Cerebellar cortex (tissue), 1 donor: ENCODE measurements at regions not wholly inside any gene's neighbourhood (a gene's known extent, or its start where the extent isn't known, plus 50 kb on each side); places are given as distances from the start of the nearest gene placed in this dataset.

Source experiments
- DNase-seq: peaks from one replicate; pipeline ENCODE4 v3.0.0-alpha.2; 2015; ENCODE audit warnings: low spot score

DNA sequence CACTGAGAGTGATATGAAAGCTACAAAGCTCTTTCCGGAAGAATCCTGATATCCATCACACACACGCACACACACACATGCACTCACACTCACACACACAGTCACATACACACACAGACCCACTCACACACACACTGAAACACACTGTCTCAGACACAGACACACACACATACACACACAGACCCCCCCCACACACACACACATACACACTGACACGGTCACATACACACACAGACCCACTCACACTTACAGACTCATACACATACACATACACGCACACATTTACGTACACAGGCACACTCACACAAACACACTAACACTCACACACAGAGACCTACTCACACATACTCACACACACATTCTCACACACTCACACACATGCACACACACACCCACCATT lies 58.6 kb downstream of the LIG4 start:
- DNase-seq = no peak

DNA sequence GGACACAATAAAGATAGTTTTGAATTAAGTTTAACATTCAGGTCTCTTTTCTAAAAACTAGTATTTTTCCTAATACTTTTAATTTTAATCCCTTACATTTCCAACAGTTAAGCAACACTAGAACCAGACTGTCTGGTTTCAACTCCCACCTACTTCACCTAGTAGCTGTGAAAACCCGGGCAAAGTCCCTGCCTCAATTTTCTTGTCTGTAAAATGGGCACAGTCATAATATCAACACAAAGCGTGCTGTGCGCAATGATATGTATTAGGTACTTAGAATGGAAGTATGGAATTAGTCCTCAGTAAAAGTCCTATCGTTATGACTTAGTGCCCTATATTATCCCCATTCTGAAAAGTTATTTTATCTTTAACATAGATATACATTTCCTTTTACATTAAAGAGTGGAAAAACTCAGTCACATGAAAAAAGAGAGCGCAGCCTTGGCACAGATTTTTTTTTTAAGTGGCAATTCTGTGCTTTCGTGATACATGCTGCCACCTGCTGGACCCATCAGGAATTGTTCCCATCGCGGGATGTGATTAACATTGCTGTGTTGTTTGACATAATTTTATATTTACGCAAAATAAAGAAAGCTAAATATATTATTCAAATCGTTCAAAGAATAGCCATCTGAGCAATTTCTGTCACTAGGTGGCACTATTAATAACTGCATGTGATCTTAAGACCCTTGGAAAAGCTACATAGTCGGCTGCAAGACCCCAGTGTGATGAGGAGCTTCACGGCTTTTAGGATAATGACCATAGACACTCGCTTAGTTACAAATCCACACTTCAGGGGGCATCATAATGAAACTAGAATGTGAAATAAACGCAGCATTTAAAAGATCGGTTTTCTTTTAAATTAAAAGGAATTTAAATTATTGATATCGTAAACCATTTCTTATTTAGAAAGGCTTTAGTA lies 59.9 kb downstream of the LIG4 start:
- peak; percentile 50 for DNase-seq

GRCh38 chr13:108154421-108154858 lies 60.9 kb downstream of the LIG4 start:
- no peak for DNase-seq

DNA sequence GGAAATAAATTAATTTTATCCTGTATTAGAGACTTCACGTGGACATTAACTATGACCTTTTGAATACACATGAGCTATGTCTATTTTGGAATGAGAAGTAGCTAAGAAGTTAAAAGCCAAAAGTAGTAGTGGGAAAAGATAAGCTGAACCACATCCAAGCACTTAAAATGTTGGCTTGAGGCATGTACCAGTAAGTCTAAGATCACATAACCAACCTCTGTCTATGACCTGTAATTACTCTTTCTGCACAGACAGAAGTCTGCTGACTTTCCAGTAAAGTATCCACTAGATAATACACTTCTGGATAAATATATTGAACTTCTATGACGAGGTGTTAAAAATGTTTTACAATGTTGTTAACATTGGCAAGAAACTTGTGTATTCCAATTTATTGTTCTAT lies 68.7 kb downstream of the LIG4 start:
- no peak for DNase-seq

- DNase-seq = no peak
Observed at GRCh38 chr13:108142702-108143436, 72.5 kb downstream of the LIG4 start.

DNA sequence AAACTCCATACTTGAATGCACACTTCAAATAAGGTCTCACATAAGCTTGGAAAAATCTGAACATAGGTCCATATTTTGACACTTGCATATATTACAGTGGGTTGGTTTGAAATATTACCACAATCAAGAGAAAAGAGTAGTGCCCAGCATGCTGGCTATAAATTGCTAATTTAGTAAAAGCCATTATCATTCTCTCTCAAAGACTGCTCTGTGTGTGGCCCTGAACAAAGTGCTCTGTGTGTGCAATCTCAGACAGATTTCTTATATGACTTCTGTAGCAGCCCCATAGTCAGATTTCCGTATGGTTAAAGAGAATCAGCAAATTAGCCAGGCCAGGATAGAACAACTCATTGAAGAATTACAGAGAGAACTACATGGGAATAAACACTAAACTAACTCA lies 78.2 kb downstream of the LIG4 start:
- DNase-seq = no peak

- DNase-seq = no peak
Observed at GRCh38 chr13:108127406-108127805, 87.9 kb downstream of the LIG4 start.

- DNase-seq = no peak
Observed at GRCh38 chr13:108126056-108126455, 89.3 kb downstream of the LIG4 start.

DNA sequence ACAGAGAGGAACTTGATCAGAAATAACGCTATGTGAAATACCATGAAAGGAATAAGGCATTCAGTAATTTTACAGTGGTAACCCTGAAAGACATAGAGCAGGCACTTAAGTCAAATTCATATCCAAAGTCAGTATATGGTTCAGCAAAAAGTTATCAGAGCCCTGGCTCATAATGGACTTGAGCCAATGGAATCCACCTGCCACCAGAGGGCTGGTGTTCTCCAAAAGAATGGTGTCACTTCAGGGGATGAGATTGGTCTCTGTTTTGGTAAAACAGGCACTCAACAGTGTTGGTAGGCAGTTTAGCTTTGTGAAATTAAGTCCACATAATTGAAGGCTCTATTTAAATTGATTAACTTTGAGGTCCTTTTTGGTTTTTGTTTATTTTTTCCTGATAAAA lies 93.9 kb downstream of the LIG4 start:
- DNase-seq = no peak

- DNase-seq = no peak
Observed at GRCh38 chr13:108120856-108121255, 94.5 kb downstream of the LIG4 start.

GRCh38 chr13:108120302-108120701 lies 95.0 kb downstream of the LIG4 start:
- no peak for DNase-seq

GRCh38 chr13:108115738-108116137 lies 99.6 kb downstream of the LIG4 start:
- no peak for DNase-seq

DNA sequence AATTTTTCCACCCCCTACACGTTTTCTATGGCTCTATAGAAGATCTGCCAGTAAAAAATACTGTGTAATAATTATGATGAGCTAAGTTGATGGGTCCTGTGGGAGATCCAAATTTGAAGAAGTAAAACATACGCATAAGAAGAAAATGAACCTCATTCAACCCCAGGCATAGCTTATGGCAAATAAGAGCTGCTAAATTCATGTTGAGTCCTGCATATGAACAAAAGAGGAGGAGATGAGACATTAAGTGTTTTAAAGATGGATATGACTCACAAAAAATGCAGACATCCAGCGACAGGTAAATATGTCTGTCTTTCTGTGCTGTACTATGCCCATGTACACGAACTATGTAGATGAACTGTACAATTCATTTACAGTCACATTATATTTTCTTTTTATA lies 101.9 kb downstream of the LIG4 start:
- DNase-seq = no peak

DNA sequence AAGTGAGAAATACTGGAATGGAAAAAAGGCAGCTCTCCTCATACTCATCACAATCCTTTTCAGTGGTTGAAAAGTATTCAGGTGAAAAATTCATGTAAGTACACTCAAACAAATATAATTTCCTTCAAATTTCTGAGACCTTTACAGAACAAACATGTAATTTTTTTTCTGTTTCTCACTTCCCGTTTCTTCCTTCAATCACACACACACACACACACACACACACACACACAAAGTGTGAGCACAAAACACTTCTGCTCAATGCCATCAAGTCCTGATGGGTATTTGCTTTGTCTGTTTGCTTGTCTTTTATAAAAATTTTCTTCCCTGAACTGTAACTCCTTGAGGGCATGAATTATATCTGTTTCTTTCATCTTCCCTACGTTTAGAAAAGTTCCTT lies 110.6 kb downstream of the LIG4 start:
- DNase-seq = no peak

GRCh38 chr13:108102771-108103170 lies 112.6 kb downstream of the LIG4 start:
- no peak for DNase-seq

- DNase-seq = no peak
Observed at GRCh38 chr13:108096301-108096915, 118.9 kb downstream of the LIG4 start.

DNA sequence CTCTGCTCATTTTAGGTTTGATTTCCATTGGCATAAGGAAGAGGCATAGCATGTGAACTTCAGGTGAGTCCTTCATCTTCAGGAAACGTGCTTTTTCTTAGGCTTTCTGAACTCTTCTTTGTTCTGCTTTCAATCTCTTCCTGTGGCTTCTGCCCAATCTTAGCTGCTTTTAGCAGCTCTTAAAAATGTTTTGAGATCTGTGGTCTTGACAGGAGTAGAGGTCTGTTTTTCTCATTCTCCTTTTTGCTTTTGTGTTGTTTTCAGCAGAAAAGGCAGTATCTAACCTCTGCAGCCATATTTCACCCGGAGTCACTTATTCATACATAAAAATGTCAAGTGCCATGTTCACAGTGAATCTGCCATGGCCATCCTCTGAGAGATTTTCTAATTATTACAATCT lies 120.3 kb downstream of the LIG4 start:
- DNase-seq = no peak

GRCh38 chr13:108093616-108094015 lies 121.7 kb downstream of the LIG4 start:
- no peak for DNase-seq

DNA sequence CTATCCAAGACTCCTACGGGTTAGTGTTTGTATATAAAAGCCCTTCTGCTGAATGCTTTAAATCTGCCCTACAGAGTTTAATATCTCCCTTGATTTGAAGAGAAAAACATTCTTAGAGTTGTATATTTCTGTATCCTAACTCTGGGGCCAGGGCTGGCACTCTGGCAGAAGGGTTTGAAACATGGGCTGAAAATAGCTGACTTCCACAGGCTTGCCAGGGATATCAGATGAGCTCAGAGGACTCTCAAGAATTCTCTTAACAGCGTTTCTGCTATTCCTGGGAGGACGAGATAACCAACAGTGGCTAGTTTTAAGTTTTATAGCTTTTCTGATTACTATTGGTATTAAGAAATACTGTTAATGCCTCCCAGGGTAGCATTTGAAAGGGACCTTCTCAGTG lies 127.5 kb downstream of the LIG4 start:
- no peak for DNase-seq

- peak; percentile 17 for DNase-seq
Observed at GRCh38 chr13:108086678-108087077, 128.7 kb downstream of the LIG4 start.

DNA sequence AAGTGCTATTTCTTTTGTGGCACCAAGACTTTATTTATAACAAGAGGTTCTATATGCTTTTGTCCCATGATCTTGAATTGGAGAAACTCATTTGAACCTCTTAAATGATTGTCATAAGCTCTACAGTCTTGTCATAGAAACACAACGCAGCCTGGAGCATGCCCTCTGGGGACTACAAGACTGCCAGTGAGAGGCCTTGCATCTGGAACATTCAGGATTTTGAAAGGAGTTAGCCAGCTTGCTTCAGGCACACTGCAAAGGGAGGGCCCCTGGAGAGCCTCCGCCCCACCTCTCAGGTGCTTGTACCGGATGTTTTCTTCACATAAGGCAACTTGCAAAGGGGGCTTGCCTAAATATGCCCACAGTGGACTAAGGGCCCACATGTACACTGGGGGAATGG lies 130.5 kb downstream of the LIG4 start:
- no peak for DNase-seq

GRCh38 chr13:108083056-108083455 lies 132.3 kb downstream of the LIG4 start:
- DNase-seq = no peak

GRCh38 chr13:108082481-108082880 lies 132.9 kb downstream of the LIG4 start:
- no peak for DNase-seq
